AG09309 (cell line): ENCODE measurements at regions not wholly inside any gene's neighbourhood (a gene's known extent, or its start where the extent isn't known, plus 50 kb on each side); places are given as distances from the start of the nearest gene placed in this dataset.

ENCODE experiments used
- DNase-seq: peaks from one replicate; pipeline ENCODE4 v3.0.0-alpha.2; 2010; ENCODE audit warnings: low read depth
- H3K4me3 ChIP-seq: 2 replicates; pipeline ENCODE4 v1.5.1; 2011; ENCODE audit warnings: mild to moderate bottlenecking, low read depth, low read length, moderate library complexity; ENCODE audit not compliant: control insufficient read depth
- CTCF ChIP-seq: IDR thresholded peaks from 2 replicates; pipeline ENCODE4 v1.5.1; 2011; ENCODE audit warnings: mild to moderate bottlenecking, low read depth, low read length, inconsistent platforms; ENCODE audit not compliant: insufficient read depth, control insufficient read depth; ENCODE audit errors: missing control alignments

- DNase-seq = no peak
Measured at GRCh38 chr15:98530570-98530969, 117.8 kb upstream of the IGF1R start.

GRCh38 chr15:98532063-98532462, 116.3 kb upstream of the IGF1R start:
- TF ChIP-seq CTCF = no peak
- H3K4me3 ChIP-seq = no peak overlapping the region
- no peak for DNase-seq

More at GRCh38 chr15:98530570-98530969, 117.8 kb upstream of the IGF1R start:
- H3K4me3 ChIP-seq = no peak overlapping the region
- no peak for TF ChIP-seq CTCF

- no peak for DNase-seq
- no peak for TF ChIP-seq CTCF
- H3K4me3 ChIP-seq = no peak overlapping the region
Measured at GRCh38 chr15:98536976-98537375, 111.4 kb upstream of the IGF1R start.

GRCh38 chr15:98537516-98538060, 110.8 kb upstream of the IGF1R start:
- H3K4me3 ChIP-seq = no peak overlapping the region
- TF ChIP-seq CTCF = no peak
- DNase-seq = no peak

- no peak overlapping the region for H3K4me3 ChIP-seq
- DNase-seq = no peak
- no peak for TF ChIP-seq CTCF
Measured at GRCh38 chr15:98541519-98541918, 106.8 kb upstream of the IGF1R start.

GRCh38 chr15:98543237-98543636, 105.1 kb upstream of the IGF1R start:
- DNase-seq = no peak
- TF ChIP-seq CTCF = no peak
- H3K4me3 ChIP-seq = no peak overlapping the region

GRCh38 chr15:98546329-98546728, 102.0 kb upstream of the IGF1R start:
- no peak overlapping the region for H3K4me3 ChIP-seq
- TF ChIP-seq CTCF = no peak
- DNase-seq = no peak
